Uterus (tissue), 3 donors: ENCODE measurements at regions not wholly inside any gene's neighbourhood (a gene's known extent, or its start where the extent isn't known, plus 50 kb on each side); places are given as distances from the start of the nearest gene placed in this dataset.

Experiments used
- DNase-seq, 2 donors: peaks; one replicate each; pipeline ENCODE4 v3.0.0-alpha.2; 2019 to 2020
- H3K27ac ChIP-seq, 2 donors: fragments of 200-600 bp; sonication (generic); 1 replicate in 1 of 2; 2 replicates in 1 of 2; pipeline ENCODE4 v1.5.1; 2016 to 2018
- H3K27me3 ChIP-seq, 2 donors: fragments of 200-600 bp; sonication (generic); one replicate each; pipeline ENCODE4 v1.5.1; 2018 to 2019; ENCODE audit warnings: control low read depth in 1 of 2
- H3K36me3 ChIP-seq, 2 donors: fragments of 200-600 bp; sonication (generic); one replicate each; pipeline ENCODE4 v1.5.1; 2019; ENCODE audit warnings: control low read depth in 1 of 2
- H3K4me1 ChIP-seq, 2 donors: fragments of 200-600 bp; sonication (generic); one replicate each; pipeline ENCODE4 v1.5.1; 2018 to 2019; ENCODE audit warnings: control low read depth in 1 of 2
- H3K4me3 ChIP-seq, 2 donors: fragments of 200-600 bp; sonication (generic); 1 replicate in 1 of 2; 2 replicates in 1 of 2; pipeline ENCODE4 v1.5.1; 2018 to 2019; ENCODE audit warnings: mild to moderate bottlenecking in 1 of 2
- H3K9me3 ChIP-seq, 2 donors: fragments of 200-600 bp; sonication (generic); one replicate each; pipeline ENCODE4 v1.5.1; 2019; ENCODE audit warnings: control low read depth in 1 of 2
- POLR2A ChIP-seq, 2 donors: fragments of 450-650 bp; IDR thresholded peaks; one replicate each; pipeline ENCODE4 v1.6.1; 2016; ENCODE audit warnings: antibody characterized with exemption in 2 of 2, mild to moderate bottlenecking in 1 of 2, moderate library complexity in 1 of 2
- intact Hi-C: fragments of 100-400 bp; cut with DNase I; formaldehyde crosslinking; loops from one replicate; pipeline ENCODE4 v1.15.1; 2023; ENCODE audit warnings: low total_unique reads
- TF ChIP-seq, protein P1 (sequence below), 4 experiments: fragments of 200-600 bp in 2 of 4; fragments of 450-650 bp in 2 of 4; sonication (generic) in 2 of 4; IDR thresholded peaks; one replicate each; pipeline ENCODE4 v1.5.1; 2016 to 2019; ENCODE audit warnings: antibody characterized with exemption in 4 of 4, mild to moderate bottlenecking in 2 of 4, moderate library complexity in 1 of 4
- donor health status: DM: yes; HTN: yes; CAD: no.

GRCh38 chr14:22271838-22272799, 316.9 kb downstream of the DAD1 start:
- intact Hi-C loops, result no loop called here
- H3K27ac ChIP-seq, result no peak overlapping the region
- no peaks in the 10 kb centered on the region for H3K27me3 ChIP-seq
- no peak for DNase-seq
- TF ChIP-seq POLR2A (IDR thresholded peaks at IDR 0.05), result no peak
- TF ChIP-seq, protein P1, sequence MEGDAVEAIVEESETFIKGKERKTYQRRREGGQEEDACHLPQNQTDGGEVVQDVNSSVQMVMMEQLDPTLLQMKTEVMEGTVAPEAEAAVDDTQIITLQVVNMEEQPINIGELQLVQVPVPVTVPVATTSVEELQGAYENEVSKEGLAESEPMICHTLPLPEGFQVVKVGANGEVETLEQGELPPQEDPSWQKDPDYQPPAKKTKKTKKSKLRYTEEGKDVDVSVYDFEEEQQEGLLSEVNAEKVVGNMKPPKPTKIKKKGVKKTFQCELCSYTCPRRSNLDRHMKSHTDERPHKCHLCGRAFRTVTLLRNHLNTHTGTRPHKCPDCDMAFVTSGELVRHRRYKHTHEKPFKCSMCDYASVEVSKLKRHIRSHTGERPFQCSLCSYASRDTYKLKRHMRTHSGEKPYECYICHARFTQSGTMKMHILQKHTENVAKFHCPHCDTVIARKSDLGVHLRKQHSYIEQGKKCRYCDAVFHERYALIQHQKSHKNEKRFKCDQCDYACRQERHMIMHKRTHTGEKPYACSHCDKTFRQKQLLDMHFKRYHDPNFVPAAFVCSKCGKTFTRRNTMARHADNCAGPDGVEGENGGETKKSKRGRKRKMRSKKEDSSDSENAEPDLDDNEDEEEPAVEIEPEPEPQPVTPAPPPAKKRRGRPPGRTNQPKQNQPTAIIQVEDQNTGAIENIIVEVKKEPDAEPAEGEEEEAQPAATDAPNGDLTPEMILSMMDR (IDR thresholded peaks at IDR 0.05), result no peak
- no peak overlapping the region for H3K4me3 ChIP-seq
- H3K9me3 ChIP-seq, result no peaks in the 10 kb centered on the region
- no peaks in the 10 kb centered on the region for H3K36me3 ChIP-seq
- no peaks in the 10 kb centered on the region for H3K4me1 ChIP-seq

GRCh38 chr14:22268875-22269274, 320.1 kb downstream of the DAD1 start:
- Histone ChIP-seq H3K27ac (no peak overlapping the region), H3K27me3 (no peaks in the 10 kb centered on the region), H3K9me3 (no peaks in the 10 kb centered on the region), H3K4me1 (no peaks in the 10 kb centered on the region), H3K4me3 (no peak overlapping the region), H3K36me3 (no peaks in the 10 kb centered on the region)
- no peak for TF ChIP-seq POLR2A (IDR thresholded peaks at IDR 0.05)
- TF ChIP-seq, protein P1 (IDR thresholded peaks at IDR 0.05), result no peak
- intact Hi-C loops, result no loop called here
- DNase-seq, result no peak

GRCh38 chr14:22266683-22267082, 322.3 kb downstream of the DAD1 start:
- no peak overlapping the region for H3K4me3 ChIP-seq
- TF ChIP-seq, protein P1 (IDR thresholded peaks at IDR 0.05), result no peak
- TF ChIP-seq POLR2A (IDR thresholded peaks at IDR 0.05), result no peak
- no peak overlapping the region for H3K27ac ChIP-seq
- H3K9me3 ChIP-seq, result no peaks in the 10 kb centered on the region
- intact Hi-C loops, result no loop called here
- DNase-seq, result no peak
- H3K36me3 ChIP-seq, result no peaks in the 10 kb centered on the region
- H3K27me3 ChIP-seq, result no peaks in the 10 kb centered on the region
- no peaks in the 10 kb centered on the region for H3K4me1 ChIP-seq

GRCh38 chr14:22266142-22266442, 322.9 kb downstream of the DAD1 start:
- TF ChIP-seq, protein P1 (IDR thresholded peaks at IDR 0.05), result no peak
- no peak for TF ChIP-seq POLR2A (IDR thresholded peaks at IDR 0.05)
- Histone ChIP-seq H3K4me1 (no peaks in the 10 kb centered on the region), H3K9me3 (no peaks in the 10 kb centered on the region), H3K27me3 (no peaks in the 10 kb centered on the region), H3K36me3 (no peaks in the 10 kb centered on the region), H3K4me3 (no peak overlapping the region), H3K27ac (no peak overlapping the region)
- DNase-seq, result no peak
- intact Hi-C loops, result no loop called here

- no peaks in the 10 kb centered on the region for H3K36me3 ChIP-seq
- H3K27me3 ChIP-seq, result no peaks in the 10 kb centered on the region
- no peak for DNase-seq
- H3K27ac ChIP-seq, result no peak overlapping the region
- H3K4me3 ChIP-seq, result no peak overlapping the region
- intact Hi-C loops, result no loop called here
- H3K4me1 ChIP-seq, result no peaks in the 10 kb centered on the region
- TF ChIP-seq POLR2A (IDR thresholded peaks at IDR 0.05), result no peak
- TF ChIP-seq, protein P1 (IDR thresholded peaks at IDR 0.05), result no peak
- H3K9me3 ChIP-seq, result no peaks in the 10 kb centered on the region
Measured at GRCh38 chr14:22265319-22266141, 323.5 kb downstream of the DAD1 start.
